Keratinocyte (primary cell): ENCODE measurements at regions not wholly inside any gene's neighbourhood (a gene's known extent, or its start where the extent isn't known, plus 50 kb on each side); places are given as distances from the start of the nearest gene placed in this dataset.

ENCODE experiments used
- EZH2 ChIP-seq: IDR thresholded peaks from one replicate; pipeline ENCODE4 v1.6.1; 2012; ENCODE audit warnings: inconsistent platforms, mild to moderate bottlenecking, low read length, moderate library complexity
- TF ChIP-seq, protein P1 (sequence below), 3 experiments: IDR thresholded peaks in 1 of 3; conservative IDR thresholded peaks in 1 of 3; optimal IDR thresholded peaks in 1 of 3; 2 replicates in 2 of 3; 3 replicates in 1 of 3; pipeline versions ENCODE3 to v1.5.1; 2011; ENCODE audit warnings: low read length in 3 of 3, mild to moderate bottlenecking in 3 of 3, moderate library complexity in 2 of 3, control low read depth in 1 of 3, inconsistent platforms in 1 of 3; ENCODE audit not compliant: insufficient read depth in 2 of 3; ENCODE audit errors: extremely low read depth in 1 of 3

DNA sequence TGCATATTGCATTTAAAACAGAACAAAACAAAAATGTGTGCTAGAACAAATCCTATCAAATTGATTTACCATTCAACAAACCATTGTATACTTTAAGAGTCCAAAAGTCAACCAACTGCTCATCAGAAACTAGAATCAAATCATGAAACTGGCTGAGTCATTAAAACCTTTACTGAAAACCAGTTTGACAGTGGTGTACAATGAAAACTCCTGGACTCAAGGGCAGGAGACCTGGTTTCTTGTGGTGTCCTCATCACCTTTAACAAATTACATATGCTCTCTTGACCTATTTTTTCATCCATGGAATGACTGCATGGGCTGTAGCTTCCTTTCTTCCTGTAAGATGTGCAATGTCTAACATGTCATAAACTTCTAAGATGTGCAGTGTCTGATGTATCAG lies 315.3 kb upstream of the SLC30A5 start:
- TF ChIP-seq, protein P1, sequence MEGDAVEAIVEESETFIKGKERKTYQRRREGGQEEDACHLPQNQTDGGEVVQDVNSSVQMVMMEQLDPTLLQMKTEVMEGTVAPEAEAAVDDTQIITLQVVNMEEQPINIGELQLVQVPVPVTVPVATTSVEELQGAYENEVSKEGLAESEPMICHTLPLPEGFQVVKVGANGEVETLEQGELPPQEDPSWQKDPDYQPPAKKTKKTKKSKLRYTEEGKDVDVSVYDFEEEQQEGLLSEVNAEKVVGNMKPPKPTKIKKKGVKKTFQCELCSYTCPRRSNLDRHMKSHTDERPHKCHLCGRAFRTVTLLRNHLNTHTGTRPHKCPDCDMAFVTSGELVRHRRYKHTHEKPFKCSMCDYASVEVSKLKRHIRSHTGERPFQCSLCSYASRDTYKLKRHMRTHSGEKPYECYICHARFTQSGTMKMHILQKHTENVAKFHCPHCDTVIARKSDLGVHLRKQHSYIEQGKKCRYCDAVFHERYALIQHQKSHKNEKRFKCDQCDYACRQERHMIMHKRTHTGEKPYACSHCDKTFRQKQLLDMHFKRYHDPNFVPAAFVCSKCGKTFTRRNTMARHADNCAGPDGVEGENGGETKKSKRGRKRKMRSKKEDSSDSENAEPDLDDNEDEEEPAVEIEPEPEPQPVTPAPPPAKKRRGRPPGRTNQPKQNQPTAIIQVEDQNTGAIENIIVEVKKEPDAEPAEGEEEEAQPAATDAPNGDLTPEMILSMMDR (optimal IDR thresholded peaks at IDR 0.05 in 1 of 3, IDR thresholded peaks at IDR 0.05 in 1 of 3, conservative IDR thresholded peaks at IDR 0.05 in 1 of 3; ENCODE audit: extremely low read depth in 1 of 3, insufficient read depth in 2 of 3, low read length in 3 of 3) = no peak
- no peak for TF ChIP-seq EZH2
